T47D (cell line): ENCODE measurements at regions not wholly inside any gene's neighbourhood (a gene's known extent, or its start where the extent isn't known, plus 50 kb on each side); places are given as distances from the start of the nearest gene placed in this dataset.

Experiments
- DNase-seq, 2 experiments: peaks; one replicate each; pipeline versions ENCODE4 v3.0.0 to v3.0.0-alpha.2; 2011 to 2012; ENCODE audit warnings: low read depth in 1 of 2, low spot score in 1 of 2
- JUND ChIP-seq: IDR thresholded peaks from 2 replicates; pipeline ENCODE4 v1.6.1; 2012; ENCODE audit warnings: low read depth
- in situ Hi-C: cut with HindIII; loops from 2 replicates; pipeline ENCODE4 v1.10.0; 2016; ENCODE audit warnings: low sequenced_read_pairs, low pct_unique_long_range_greater_than_20kb

GRCh38 chr4:107404591-107405300 lies 315.3 kb downstream of the PAPSS1 start:
- TF ChIP-seq JUND: no peak
- in situ Hi-C loops: no loop called here
- DNase-seq: no peak

DNA sequence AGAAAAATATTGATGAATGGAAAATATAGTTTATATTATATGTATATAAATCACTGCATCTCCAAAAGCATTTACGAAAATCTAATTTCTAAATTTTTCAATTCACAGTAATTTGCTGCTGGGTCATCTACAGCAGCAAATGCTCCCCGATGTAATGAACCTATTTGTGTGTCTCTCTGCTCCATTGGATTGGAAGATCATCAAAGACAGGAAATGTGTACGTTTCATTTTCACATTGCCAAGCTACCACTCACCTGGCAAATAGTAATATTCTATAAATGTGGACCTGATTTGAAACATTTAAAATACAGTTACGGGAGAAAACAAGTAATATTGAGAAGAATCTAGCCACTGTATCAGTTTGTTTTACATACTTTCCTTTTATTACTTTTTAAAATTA lies 317.7 kb downstream of the PAPSS1 start:
- DNase-seq: no peak
- in situ Hi-C loops: no loop called here
- TF ChIP-seq JUND: no peak

DNA sequence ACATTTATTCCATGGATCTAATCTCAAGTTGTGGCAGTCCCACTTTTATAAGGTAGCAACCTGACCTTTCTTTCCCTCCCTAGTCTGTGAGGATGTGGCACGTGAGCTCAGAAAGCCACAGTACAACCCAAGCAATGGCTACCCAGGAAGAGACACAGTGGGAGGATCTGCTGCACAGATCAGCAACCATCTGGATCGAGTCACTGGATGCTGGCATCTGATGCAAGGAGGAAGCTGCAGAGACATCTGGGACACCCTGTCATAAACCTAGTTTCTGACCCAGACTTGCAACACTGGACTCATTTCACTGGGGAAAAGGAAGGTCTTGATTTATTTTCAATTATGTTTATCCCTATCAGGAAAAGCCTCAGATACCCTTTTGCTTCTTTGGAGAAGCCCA lies 327.1 kb downstream of the PAPSS1 start:
- TF ChIP-seq JUND: no peak
- DNase-seq: peak in 1 of 2 experiments; percentile 2
- in situ Hi-C loops: no loop called here

- no peak for TF ChIP-seq JUND
- in situ Hi-C loops: no loop called here
- no peak for DNase-seq
Observed at GRCh38 chr4:107392380-107392779, 327.7 kb downstream of the PAPSS1 start.

GRCh38 chr4:107391630-107392028 lies 328.4 kb downstream of the PAPSS1 start:
- in situ Hi-C loops: no loop called here
- no peak for TF ChIP-seq JUND
- DNase-seq: no peak

GRCh38 chr4:107391009-107391629 lies 328.9 kb downstream of the PAPSS1 start:
- no peak for DNase-seq
- TF ChIP-seq JUND: no peak
- in situ Hi-C loops: no loop called here

DNA sequence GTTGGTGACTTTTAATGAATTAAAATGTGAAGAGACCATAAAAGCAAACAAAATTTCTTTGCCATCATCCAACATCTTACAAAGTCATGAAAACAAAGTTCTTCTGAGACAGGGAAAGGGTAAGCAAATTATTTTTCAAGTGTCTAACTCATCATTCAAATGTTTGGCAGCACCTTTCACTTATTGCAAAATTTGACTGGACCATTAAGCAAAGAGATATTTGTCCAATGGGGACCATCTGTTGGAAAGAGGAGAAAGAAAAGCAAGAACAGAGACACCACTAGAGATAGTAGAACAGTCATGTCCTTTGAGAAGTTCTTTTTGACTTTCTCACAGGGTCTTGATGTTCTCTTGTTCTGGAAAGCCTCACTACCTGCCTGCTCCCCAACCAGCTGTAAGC lies 330.1 kb downstream of the PAPSS1 start:
- no peak for TF ChIP-seq JUND
- no peak for DNase-seq
- in situ Hi-C loops: no loop called here

DNA sequence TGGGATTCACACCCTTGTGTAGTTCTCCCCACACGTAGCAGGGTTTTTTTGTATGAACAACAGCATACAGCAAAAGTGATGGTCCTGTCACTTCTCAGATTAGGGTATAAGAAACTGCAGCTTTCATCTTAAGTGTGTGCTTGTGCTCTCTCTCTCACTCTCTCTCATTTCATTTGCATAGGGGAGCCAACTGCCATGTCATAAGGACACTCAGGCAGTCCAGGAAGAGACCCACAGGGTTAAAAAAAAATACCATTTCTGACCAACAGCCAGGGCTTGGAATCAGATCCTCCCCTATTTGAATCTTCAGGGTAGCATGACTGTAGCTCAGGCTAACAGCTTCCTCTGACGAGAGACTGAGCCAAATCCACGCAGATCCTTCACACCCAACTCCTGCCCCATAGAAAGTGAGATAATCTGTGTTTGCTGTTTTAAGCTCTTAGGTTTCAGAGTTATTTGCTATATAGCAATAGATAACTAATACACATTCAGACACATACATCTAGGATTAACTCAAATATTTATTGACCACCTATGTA lies 331.2 kb downstream of the PAPSS1 start:
- in situ Hi-C loops: no loop called here
- DNase-seq: no peak
- no peak for TF ChIP-seq JUND

- TF ChIP-seq JUND: no peak
- in situ Hi-C loops: no loop called here
- peak in 1 of 2 experiments; percentile 60 for DNase-seq
Observed at GRCh38 chr4:107380836-107381438, 339.1 kb downstream of the PAPSS1 start.

DNA sequence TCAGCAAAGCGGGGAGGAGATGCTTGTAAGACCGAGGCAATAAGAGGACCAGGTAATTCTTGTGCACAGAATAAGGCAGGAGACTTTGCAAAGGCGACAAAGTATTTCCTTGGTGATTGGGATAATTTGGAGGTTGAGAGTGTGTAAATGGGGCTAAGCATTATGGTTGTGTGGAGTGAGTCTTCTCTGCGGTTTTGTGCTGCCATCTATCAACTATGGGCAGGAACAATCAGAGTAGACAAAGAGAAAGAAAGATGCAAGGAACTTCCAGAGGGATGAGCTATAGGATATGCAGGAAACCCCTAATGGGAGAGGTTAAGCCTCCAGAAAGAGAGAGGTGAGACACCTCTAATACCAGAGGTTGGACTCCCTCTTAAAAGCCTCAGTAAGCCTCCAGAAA lies 339.8 kb downstream of the PAPSS1 start:
- in situ Hi-C loops: no loop called here
- no peak for DNase-seq
- no peak for TF ChIP-seq JUND

DNA sequence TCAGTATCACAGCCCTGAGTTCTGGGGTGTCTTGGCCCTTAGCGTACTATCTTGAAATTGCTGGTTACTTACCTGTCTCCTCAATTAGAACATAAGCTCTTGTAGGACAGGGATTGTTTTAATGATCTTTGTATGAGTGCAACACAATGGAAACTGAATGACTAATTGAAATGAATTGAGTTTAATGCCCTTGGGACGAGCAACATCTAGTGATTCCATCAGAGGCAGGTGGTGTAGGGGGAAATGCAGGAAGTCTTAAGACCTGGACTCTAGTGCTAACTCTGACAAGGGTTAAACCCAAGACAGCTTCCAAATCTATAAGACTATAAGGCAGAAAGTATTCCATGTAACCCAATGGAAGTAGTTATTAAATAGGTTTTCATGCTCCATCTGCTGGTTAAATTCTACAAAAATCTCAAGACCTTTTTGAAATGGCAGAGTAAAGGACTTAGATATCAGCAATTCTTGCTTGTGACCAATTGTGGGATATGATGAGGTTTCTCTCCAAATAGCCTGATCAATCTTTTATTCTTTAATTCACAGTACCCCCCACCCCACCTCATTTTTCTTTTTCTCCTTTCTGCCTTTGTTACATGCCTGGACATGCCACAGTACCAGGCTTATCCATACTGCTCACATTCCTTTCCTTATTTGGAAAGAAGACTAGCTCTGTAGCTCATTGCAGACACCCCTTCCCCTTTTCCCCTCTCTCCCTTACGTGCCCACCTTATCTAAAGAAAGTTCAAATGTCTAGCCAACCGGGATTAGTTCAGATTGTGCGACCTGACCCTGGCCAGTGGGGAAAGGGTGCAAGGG lies 340.8 kb downstream of the PAPSS1 start:
- DNase-seq: no peak
- TF ChIP-seq JUND: no peak
- in situ Hi-C loops: no loop called here

- no peak for TF ChIP-seq JUND
- DNase-seq: no peak
- in situ Hi-C loops: no loop called here
Observed at GRCh38 chr4:107376293-107376692, 340.2 kb upstream of the DKK2 start.

DNA sequence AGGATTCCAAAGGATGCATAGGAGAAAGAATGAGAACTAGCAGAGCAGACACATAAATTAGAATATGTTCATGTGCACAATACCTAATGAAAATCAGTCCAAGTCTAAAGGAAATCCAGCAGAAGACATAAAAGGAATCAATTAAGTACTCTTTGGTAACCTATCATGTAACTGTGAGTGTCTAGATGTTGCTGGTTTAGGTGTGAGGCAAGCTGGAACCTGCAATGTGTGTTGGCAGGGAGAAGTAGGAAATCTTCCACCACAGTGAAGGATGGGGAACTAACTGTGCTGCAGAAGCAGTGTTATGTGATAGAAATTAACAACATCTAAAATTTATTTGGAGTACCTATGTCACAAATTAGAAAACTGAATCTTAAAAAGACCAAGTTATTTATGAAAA lies 330.8 kb upstream of the DKK2 start:
- in situ Hi-C loops: no loop called here
- DNase-seq: no peak
- no peak for TF ChIP-seq JUND
